NCI-H2171 treated with DMSO at 0.1 percent for 48 hours (cell line): ENCODE measurements at regions not wholly inside any gene's neighbourhood (a gene's known extent, or its start where the extent isn't known, plus 50 kb on each side); places are given as distances from the start of the nearest gene placed in this dataset.
A peak's percentile ranks its signal among the peaks of the same experiment; 100 is the strongest.

Experiments
- DNase-seq: peaks from one replicate; lab custom pipeline; 2025; lab: John Stamatoyannopoulos, UW

DNA sequence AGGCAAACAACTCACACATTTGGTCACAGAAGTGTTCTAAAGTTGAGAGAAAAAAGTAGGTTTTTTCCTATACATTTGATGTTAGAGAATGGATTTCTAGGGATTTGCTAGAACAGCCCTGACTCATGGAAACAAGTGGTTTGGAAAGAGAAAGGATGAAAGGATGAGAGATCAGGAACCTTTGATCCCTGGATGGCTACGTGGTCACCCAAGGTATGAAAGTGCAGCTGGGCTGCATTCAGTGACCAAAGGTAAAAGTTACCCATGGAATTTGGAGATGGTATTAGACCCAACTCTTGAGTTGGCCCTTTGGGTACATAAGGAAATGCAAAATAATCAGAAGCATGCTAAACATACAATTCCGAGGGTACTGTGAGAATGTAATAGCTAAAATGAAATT, 61.3 kb upstream of the SPIN1 start:
- no peak for DNase-seq

DNA sequence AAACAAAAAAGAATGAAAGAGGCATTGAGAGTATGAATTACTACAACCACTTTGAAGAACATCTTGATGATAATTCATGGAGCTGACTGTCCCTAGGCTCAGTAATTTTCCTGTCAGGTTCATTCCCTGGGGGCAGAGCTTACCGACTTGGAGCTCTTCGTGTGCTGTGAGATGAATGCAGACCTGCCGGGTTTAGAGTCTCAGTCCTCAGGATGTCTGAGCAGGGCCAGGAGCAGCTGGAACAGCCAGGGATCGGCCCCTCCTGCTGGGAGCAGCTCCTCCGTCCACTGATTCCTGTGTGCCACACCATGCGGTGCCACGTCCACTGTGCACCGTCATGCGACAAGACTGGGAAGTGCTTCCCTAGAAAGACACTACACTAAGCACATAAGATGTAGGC, 62.2 kb upstream of the SPIN1 start:
- DNase-seq, result no peak

DNA sequence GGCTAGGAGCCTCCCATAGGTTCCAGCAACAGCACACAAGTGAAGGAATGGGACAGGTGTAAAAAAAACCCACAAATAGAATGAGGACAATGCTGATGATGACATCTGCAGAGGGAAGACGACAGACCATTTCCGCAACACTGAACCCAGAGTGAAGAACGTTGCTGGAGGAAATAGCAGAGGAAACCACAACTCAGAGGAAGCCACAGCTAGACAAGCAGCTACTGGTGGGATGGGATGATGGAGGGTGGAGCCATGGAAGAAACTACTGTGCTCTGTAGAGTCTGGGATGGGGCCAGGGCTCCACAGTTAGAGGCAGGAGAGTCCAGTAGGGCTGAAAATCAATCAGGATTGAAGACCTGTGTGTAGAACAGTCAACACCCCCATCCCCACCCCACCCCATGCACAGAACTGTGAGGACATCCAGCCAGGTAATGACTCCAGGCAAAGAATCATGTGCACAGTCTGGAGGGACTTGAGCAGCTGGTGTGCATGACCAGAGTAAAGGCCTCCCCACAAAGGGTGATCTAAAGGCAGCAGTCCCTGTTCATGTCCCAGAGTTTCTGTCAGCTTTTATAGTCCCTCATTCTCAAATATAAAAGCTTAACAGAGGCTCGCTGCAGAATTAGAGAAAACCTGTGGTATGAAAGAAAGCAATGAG, 65.2 kb upstream of the SPIN1 start:
- DNase-seq, result no peak

DNA sequence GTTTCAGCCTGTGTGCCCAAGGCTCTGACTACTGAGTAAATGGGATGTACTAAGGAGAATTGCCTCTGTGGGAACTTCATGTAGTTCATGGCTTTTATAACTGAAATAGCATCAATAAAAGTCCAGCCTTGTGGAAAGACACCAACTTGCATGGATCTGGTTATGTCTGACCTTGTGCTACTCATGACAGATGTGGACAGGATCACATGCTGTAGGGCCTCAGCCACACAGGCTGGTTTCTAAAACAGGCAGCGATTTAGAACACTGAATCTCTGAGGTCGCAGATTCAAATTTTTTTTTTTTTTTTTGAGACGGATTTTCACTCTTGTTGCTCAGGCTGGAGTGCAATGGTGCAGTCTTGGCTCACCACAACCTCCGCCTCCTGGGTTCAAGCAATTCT, 66.5 kb upstream of the SPIN1 start:
- DNase-seq, result no peak

DNA sequence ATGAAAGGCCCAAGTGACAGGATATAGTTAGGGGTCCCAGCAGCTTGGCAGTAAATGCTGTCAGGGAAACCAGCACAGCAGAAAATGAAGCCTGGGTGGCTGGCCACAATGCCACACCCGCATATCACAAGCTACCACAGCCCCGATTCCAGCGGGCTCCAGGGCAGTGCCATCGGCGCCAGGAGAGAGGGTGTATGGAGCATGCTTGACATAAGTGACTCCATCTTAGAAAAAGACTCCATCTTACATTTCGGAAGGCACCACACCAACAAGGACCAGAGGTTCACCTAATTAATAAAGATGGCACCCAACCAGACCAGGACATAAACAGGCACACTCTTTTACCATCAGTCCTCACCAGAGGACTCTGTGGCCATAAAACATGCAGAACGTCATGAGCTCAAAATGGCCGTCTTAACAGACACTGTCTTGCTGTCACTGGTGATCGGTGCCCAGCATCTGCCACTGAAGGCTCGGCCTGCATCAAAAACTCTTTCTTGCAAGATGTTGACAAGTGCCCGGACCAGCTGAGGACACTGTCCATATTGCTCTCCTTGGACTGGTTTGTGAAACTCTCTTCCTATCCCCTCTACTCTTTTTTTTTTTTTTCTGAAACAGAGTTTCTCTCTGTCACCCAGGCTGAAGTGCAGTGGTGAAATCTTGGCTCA, 67.4 kb upstream of the SPIN1 start:
- DNase-seq, result no peak

DNA sequence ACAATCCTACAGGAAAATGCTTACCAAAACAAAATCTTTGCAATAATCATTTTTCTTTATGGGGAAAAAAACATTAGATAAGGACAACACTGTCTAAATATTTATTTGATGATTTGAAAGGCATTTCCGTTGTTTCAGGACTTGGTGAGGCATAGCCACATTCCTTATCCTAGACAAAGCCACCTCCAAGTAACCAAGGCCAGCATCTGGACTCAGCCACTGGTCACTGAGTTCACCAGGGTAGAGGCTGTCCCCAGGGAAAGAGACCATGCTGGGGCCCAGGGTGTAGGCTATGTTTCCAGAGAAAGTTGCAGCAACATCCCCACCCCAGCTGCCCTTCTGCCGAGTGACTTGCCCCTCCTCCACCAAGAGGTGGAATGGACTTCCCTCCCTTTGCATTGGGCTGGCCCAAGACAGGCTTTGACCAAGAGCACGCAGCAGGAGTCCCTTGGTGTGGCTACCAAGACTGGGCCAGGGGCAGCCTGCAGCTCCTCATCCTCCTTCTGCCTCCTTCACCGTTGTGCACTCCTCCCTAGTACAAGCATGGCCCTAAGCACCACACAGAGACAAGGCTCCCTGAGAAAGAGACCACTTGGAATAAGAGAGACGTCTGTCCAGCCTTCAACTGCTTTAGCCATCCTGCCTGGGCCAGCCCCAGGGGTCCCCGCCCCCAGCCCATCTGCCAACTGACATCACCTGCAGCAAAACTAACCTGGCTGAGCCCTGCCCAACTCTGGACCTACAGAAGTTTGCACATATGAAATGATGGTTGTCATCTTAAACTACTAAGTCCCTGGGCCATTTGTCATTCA, 68.1 kb upstream of the SPIN1 start:
- no peak for DNase-seq

DNA sequence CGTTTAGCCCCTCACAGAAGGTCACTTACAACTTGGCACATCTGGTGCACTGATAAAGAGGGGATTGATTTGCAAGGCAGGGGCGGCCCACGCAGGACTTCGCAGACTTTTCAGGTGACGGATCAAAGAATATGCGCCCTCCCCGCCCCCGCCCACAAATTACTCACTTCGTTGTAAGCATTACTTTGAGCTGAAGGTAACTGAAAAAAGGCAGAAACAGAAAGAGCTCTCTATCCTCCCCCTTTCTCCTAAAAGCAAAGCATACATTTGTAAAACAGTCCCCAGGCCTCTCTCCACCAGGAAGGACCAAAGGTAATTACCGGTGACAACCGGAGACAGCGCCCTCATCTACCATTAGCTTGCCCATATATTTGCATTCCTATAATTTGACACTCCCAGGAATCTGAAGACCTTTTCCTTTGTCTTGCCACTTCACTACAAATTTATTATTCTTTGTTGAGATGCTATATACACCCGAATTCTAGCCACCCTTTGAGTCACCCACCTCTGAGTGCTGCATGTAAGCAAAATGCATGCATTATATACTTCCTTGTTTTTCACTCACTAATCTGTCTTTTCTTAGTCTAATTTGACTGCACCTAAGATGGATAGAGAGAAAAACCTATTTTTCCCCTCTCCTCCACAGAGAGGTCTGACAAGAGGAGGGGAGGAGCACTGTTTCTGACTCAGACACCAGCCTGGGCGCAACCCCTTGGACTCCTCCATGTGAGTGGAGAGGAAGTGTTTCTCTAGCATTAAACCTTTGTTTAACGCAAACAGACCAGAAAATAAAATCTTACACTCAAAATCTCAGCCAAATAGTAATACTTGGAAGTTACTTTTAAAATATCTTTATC, 74.7 kb upstream of the SPIN1 start:
- DNase-seq, result no peak

DNA sequence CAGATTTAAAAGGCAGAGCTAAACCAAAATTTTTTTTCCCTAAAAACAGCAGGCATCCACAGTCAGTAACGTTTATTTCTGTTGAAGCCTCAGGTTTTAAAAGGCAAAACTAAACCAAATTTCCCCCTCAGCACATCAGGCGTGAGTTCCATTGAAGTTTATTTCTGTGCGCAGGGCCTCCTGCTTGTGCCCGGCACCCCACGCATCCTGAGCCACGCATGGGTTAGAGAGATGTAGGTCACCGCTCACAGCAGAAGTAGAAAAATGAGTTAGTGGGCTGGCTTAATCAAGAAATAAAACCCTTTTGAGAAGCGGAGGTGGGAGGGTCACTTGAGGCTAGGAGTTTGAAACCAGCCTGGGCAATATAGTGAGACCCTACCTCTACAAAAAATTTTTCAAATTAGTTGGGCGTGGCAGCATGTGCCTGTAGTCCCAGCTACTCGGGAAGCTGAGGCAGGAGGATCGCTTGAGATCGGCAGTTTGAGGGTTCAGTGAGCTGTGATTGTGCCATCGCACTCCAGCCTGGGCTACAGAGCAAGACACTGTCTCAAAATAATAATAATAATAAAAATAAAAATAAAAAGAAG, 75.6 kb upstream of the SPIN1 start:
- DNase-seq, result no peak

DNA sequence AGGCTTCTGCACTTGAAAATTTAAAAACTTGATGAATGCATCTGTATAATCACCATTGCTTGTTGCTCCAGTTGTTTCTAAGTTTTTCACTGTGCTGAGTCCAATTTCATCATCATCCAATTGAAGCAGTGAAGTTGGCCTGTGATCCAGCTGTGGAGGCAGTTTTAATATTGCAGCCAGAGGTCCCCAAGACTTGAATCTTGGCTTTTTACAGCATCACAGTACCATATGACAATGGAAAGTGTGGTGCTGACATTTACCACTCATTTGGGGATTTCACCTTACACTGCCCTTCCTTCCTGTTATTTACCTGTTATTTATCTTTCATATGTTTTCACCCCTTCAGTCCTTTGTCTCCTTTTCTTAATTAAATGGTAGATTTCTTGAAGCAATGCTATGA, 76.2 kb upstream of the SPIN1 start:
- no peak for DNase-seq

DNA sequence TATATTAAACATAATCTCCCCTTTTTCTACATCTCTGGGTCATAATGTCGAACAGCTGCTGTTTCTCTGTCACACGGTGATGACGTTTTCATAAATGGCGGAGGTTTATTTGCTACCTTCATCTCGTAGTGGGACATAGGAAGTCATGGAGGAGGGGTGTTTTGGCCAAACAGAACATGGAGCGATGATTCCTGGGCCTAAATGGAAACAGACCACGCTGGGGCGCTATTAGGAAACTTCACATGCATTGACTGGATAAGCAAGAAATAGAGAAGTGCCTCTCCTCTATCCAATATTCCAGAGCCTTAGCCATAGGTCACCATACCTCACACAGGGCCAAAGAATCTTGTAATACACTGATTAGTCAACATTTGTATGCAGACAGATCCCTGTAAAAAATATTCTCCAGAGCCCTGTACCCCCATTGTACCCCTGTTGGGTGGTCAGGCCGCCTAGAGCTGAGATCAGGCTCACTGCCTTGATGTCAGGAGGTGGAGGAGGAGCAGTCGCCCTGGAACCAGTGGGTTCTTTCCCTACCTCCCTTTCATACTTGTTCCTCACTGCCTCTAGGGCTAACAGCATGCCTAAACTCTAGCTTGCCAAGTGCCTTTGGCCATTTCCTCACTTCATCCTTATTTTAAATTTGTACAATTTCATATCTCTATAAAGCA, 77.8 kb upstream of the SPIN1 start:
- peak; percentile 8 for DNase-seq

DNA sequence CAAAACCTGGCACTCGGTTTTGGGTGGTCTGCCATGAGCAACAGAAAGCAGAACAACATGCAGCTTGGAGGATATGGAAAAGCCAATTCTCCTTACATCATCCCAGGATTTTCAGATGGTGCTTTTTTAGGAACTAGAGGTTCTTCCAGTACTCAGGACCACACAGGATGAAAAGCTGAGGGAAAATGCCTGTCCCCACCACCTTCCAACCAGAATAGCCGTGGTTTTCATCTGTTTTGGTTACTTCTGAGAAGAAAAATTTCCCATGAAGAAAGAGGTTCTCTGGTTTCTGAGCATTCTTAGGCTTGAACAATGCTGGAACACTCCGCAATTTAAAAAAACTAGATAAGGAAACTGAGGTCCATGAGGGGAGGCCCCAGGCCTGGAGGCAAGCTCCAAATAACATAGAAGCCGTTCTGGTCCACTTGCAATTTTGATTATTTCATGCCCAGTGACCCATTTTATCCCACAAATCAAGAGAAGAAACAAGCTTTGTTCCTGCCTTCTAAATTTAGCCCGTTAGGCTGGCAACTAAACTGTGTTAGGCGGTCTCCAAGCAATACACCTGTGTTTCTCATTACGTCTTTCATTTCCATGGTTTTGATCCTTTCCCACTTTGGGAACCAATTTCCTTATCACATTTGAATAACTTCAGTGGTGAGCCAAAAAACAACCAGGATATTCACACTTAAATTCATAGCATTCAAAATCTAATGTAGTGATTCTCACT, 79.2 kb upstream of the SPIN1 start:
- no peak for DNase-seq

DNA sequence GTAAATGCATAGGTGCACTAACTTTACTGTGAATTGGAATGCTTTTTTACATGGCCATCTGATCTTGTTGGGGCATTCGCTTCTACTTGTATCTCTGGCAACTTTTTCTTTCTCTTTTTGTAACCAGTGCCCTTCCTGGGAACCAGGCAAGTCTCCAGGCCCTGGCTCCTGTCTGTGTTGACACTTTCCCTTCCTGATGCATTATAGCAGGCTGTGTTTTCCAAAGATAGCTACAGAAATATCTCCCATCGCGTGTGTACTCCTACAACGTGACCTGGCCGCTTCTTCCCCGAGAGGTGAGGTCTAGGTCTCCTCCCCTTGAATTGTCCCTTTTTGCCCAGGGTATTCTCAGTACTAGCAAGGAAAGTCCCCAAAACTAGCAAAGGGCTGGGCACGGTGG, 81.1 kb upstream of the SPIN1 start:
- no peak for DNase-seq

DNA sequence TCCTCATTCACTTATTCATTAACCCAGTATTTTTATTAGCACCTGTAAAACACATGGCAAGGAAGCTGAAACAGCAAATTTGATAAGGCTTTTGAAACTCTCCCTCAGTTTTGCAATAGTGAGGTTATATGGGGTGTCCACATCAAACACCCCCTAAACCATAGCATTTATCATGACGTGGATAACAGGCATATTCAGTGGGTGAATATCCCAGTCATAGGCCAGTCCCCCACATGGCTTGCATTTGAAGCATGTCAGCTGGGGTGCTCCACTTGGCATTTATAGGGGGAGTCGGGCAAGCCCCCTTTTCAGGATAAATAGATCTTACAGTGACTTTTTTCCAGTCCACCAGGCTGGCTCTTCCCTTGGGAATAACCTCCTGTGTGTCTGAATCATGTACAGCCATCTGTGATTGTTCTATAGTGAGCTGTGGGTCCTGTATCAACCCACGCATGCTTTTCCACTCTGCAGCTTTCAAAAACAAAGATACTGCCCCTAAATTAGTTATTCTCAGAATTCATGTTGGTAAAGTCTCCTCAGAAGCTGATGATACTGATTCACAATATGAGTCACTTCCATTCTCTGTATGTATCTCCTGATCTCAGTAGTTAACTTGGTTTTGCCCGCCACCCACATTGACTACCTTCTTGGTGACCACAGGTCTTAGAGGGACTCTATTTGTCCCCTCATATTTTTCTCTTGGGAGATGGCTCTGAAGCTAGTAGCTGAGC, 84.4 kb upstream of the SPIN1 start:
- peak; percentile 4 for DNase-seq

DNA sequence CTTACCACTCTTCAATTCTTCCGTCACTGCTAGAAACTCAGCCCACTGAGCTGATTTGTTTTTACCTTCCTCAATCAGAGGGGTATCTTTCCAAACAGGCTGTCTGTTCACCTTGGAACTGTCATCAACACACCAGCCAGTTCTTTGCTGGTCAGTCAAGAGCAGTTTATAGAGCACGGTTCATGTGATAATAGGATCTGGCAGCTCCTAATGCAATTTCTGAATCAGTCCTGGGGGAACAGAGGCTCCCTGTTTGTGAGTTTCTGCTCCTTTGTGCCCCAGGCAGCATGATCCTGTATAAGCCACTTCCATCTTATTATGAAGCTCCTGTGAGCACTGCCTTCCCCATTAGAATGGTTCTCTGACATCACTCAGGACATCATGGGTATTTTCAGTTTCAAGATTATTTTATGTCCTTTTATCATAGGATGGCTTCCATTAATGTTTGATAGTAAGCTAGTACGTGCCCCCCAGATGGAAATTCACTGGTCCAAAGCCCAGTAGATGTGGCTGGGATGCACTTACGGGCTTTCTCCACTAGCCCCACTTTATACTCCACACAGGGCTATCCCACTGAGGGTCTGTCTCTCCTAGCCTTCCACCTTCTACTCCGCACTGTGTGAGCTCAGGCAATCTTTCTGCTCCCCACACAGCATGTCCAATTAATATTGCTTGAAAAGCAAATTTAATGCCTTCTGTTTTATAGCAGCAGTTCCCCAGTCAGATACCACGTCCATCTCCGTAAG, 85.5 kb upstream of the SPIN1 start:
- DNase-seq, result no peak

DNA sequence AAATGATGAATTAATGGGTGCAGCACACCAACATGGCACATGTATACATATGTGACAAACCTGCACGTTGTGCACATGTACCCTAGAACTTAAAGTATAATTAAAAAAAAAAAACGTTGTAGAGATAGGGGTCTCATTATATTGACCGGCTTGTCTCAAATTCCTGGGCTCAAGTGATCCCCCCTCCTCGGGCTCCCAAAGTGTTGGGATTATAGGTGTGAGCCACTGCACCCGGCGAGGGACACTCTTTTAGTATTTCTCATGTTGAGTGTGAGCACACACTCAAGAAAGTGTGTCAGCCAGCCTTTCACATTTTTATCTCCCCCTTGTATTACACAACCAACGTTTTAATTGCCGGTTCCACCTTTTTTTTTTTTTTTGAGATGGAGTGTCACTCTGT, 87.7 kb upstream of the SPIN1 start:
- no peak for DNase-seq

DNA sequence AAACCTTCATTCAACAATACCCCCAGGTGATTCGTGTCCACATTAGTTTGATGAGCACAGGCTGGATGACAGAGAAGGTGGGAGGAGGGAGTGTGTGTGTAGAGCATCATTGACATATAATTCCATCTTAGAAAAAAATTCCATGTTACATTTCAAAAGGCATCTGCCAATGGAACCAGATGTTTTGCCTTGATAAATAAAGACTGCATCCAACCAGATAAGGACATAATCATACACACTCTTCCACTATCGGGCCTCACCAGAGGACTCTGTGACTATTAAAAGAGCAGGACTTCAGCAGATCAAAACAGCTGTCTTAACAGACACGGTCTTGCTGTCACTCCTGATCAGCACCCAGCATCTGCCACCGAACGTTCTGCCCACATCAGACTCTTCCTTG, 96.4 kb upstream of the SPIN1 start:
- DNase-seq, result no peak

DNA sequence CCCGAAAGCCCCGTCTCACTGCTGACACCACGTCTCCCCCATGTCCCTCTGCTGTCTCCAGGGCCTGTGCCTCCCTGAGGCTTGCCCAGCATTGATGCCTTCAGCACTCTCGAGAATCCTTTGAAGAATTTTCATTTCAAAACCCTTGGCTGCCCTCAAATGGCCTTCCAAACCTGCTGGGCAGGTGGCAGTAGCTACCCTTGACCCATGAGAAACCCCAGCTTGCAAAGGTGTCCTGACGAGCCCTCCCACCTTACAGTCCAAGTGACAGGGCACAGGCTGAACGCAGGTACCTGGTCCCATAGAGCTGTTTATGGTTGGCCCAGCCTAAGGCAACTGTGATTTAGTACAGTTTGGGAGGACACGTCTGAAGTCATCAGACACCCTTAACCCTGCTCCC, 97.2 kb upstream of the SPIN1 start:
- no peak for DNase-seq

DNA sequence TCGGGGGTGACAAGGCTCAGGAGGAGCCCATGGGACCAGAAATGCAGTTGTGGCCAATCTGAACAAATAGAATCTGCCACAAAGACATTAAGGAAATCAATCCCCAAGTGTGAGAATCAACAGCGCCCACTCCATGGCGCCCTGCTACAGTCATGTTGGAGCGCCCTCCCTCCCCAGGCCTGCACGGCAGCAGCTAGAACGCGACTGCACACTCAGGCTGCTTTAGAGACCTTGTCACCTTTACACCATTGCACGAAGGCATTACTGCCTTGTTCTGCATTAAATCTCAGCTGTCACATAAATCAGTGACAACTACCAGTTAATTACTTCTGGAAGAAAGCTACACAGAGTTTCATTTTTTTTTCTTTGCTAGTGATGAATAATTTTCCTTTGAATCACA, 98.7 kb upstream of the SPIN1 start:
- DNase-seq, result no peak

DNA sequence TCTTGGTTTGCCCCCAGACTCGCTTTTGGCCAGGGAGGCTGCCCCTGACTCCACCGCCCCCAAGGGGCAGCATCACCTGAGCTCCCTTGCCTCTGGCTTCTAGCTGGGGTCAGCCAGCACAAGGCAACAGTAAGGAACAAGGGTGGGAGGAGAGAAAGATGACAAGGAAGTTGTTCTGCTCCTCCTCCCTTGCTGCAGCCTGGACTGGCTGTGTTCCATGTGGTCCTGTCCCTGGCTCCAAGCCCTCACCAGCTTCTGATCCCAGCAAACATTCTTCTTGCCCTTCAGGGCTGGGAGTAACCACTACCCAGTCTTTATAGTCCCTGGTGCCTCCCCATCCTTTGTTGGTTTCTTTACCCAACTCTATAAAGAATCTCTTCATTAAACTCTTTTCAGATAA, 100.3 kb upstream of the SPIN1 start:
- no peak for DNase-seq
